M059J (cell line): ENCODE measurements at regions not wholly inside any gene's neighbourhood (a gene's known extent, or its start where the extent isn't known, plus 50 kb on each side); places are given as distances from the start of the nearest gene placed in this dataset.
"Not testable (repeated sequence)": the region's sequence is repeated elsewhere in the genome, so short reads cannot be mapped to it uniquely, and the experiment has no call there.

Experiments
- DNase-seq: peaks from one replicate; pipeline ENCODE4 v3.0.0-alpha.2; 2012; ENCODE audit warnings: low read depth

DNA sequence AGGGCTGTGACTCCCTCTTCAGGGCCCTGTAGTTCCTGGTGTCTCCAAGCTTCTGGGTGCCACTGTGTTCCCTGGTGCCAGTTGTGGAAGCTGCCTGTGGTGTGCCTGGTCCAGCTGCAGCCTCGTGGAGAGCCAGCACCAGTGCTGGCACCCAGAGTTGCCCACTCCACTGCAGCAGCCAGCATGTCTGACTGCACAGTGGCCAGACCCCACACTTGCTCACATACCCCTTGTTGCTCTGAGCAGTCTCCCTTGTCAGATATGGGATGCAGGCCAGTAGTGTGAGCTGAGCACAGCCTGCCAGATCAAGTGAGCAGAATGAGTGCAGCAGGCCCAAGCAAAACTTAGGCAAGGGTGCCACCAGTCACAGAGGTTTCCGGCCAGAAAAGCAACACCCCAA lies 108.6 kb downstream of the ZMAT1 start:
- no peak for DNase-seq

DNA sequence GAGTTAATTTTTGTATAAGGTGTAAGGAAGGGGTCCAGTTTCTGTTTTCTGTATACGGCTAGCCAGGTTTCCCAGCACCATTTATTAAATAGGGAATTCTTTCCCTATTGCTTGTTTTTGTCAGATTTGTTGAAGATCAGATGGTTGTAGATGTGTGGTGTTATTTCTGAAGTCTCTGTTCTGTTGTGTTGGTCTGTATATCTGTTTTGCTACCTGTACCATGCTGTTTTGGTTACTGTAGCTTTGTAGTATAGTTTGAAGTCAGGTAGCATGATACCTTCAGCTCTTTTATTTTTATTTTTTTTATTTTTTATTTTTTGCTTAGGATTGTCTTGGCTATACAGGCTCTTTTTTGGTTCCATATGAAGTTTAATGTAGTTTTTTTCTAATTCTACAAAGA lies 114.1 kb downstream of the ZMAT1 start:
- DNase-seq, result not testable (repeated sequence)

DNA sequence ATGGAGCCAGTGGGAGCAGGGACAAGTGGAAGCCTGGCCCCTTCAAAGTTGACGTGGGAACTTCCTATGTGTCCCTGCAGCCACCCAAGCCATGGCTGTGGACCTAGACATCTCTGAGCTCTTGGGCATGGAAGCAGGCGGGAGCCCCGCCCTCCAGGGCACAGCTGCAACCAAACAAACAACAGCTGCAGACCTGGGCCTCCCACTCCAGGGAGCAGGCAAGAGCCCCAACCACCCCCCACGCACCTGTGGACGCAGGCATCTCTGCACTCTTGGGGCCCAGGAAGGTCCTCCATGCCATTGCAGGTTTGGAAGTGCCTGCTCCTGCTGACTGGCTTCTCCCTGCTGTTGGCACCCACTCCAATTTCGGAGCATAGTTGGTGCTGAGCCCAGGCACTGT lies 118.6 kb downstream of the ZMAT1 start:
- DNase-seq, result no peak

DNA sequence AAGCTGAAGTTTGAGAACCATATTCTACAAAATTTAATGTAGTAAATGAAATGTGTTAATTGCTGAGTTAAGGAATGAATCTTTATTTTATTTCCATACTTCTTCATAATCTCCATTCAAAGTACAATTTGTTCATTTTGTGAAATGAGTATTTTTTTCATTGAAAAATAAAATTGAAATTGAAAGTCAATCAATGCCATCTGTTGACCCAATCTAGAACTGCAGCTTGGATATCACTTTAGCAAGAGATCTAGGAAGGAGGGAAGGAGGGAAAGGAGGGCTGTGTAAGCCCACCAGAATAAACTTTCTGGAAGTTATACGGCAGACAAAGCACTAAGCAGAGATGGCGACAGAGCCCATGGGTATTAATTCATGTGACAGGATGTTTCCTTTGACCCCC lies 128.4 kb downstream of the ZMAT1 start:
- DNase-seq, result no peak

DNA sequence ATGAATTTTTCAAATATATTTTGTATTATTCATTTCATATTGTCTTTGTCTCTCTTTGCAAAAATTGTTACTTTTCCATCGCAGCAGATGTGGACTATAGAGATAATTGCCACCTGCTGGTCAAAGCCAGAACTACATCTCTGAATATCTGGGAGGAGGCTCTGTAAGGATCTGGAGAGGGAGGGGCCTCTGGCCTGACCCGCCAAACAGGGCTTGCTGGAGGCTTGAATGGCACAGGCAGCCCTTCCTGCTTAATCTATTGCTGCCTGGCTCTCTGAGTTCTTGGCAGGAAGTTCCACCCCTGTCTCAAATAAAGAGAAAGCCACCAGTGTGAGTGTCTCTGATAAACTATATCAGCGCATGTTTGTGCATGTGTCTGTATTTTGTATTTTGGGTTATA lies 132.4 kb downstream of the ZMAT1 start:
- peak; percentile 90 for DNase-seq

DNA sequence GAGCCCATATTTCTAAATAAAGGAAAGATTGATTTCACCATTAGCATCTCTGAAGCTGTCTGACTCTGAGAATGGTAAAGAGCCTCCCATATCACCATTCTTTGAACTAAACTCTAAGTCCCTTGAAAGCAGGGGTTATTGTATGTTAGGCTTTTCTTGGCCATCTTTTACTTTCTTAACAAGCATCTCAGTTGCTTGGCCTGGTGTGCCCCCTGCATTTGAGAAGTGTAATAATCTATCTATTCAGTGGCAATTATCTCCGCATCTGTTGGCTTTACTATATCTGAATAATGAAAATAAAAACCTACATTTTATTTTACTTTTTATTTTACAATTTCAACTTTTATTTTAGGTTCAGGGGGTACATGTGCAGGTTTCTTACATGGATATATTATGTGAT lies 128.3 kb upstream of the ARMCX2 start:
- no peak for DNase-seq

DNA sequence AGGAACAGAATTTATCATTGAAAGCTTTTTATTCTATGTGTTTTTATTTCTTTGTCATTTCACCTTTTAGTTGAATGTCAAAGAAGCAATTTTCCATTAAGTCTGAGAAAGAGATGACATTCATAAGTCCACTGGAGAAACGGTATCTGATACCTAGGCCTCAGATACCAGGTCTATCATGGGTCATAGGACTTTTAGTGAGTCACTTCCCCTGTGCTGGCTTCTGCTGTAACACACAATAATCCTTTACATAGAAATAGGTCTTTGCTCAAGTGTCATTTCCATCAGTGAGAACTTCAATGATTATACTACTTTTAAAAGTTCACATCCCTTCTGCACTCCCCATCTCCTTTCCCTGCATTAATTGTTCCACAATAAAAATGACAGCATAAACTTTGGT lies 125.5 kb upstream of the ARMCX2 start:
- DNase-seq, result peak; percentile 26

DNA sequence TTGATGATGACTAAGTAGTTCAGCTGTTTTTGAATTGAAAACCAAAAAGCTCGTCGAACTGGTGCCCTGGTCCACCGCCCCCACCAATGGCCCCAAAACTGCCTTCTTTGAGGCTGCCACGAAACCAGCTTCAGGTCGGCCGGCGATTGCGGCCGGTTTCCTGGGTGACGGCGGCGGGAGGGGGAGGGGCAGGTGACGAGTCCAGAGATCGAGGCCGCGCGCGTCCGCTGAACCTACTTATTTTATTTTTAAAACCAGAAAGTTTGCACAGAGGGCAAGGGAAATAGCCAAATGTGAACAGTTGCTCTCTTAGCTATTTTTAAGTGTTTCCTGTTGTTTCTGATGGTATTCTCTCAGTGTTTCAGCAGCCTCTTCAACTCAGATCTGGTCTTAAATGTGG lies 120.8 kb upstream of the ARMCX2 start:
- DNase-seq, result not testable (repeated sequence)

DNA sequence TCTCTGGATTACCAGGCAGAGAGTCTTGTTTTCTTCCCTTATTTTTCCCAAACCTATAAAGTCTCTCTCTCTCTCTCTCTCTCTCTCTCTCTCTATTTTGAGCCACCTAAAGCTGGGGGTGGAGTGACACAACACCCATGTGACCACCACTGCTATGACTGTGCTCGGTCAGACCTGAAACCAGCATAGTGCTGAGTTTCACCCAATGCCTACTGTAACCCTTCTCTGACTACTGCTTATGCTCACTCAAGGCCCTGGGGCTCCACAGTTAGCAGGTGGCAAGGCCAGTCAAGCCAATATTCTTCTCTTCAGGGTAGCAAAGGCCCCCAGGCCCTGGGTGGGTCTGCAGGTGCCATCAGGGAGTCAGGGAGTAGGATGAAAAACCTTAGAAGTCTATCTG lies 114.7 kb upstream of the ARMCX2 start:
- no peak for DNase-seq

DNA sequence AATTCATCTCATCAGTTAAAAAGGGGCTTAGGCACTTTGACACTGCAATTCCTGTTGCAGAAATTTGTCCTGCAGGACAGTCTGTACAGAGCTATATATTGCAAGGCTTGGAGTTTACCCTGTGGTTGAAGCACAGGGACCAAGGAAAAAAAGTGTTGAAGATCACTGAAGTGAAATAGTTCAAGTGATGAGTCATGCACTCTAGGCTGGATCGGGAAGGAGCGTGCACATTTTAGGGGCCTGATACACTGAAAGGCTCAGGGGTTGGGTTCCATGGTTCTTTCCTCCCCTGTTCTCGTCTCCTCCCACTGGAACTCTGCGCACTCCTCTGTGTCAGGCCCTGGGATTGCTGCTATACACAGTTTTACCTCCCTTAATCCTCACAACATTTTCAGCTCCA lies 104.9 kb upstream of the ARMCX2 start:
- DNase-seq, result peak; percentile 28

DNA sequence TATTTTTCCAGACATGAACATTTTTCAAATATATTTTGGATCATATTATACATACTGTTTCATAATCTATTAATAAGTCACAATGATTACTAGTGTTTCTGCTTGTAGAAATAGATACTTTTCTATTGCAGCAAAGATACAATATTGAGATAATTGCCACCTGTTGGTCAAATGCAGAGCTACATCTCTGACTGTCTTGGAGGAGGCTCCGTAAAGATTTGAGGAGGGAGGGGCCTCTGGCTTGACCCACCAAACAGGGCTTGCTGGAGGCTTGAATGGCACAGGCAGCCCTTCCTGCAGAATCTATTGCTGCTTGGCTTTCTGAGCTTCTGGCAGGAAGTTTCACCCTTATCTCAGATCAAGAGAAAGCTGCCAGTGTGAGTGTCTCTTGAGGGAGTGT lies 99.3 kb upstream of the ARMCX2 start:
- peak; percentile 48 for DNase-seq

DNA sequence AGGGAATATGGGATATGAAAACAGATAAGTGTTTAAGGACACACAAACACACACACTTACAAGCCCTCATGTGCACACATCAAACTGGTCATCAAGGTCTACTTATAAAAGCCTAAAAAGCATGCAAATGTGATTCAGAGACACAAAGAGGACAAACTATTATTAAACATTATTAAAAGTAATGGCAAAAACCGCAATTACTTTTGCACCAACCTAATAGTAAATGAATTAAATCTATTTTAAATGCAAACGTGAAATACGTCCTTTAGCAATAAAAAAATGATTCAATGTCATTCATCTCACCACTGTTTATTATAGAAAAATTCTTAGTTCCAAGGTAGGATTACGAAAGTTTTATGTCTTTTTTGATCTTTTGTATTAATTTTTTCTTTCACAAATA lies 91.1 kb upstream of the ARMCX2 start:
- DNase-seq, result no peak

DNA sequence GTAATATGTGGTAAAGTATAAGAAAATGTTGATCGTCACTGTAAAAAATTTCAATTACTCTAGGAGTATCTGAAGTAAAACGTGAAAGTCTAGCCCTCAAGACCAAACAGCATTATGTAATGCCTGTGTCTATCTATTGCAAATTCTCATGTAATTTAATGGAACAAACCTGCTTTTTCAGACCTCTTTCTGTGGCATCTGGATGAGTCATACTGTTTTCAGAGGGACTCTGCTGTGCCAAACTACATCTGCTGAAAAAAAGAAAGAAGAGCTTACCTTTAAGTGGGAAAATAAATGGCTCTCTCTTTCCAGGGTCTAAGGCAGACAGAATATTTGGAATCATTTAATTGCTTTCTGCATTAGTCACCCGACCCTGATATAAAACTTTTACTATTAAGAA lies 89.8 kb upstream of the ARMCX2 start:
- DNase-seq, result peak; percentile 11

DNA sequence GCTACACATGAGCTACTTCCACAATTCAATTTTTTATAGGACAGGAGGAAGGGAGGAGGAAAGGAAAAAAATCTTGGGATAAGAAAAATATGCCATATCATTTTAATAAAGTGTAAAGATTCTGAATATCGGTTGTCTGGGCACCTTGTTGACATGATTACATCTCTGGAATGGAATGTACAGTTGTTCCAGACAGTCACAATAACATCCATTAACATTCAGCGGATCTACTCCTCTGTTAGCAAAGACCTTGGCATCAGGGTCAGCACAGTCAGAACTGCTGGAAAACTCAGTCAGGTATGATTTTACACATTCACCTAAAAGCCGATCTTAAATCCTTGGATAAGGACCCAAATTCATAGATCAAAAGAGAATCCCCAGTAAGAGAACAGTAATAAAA lies 85.4 kb upstream of the ARMCX2 start:
- DNase-seq, result no peak

DNA sequence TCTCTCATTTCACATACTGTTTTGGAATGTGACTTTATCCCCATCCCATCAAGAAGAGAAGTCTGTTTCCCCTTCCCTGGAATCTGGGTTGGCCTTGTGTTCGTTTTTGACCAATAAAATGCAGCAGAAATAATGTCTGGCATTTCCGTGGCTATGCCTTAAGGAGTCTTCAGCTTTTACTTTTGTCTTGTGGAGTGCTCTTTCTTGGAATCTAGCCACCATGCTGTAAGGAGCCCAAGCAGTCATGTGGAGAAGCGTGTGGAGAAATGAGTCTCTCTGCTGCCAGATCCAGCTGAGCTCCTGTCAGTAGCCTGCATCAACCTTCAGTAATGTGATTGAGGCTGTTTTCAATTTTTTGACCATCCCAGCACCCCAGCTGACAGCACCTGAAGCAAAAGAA lies 84.4 kb upstream of the ARMCX2 start:
- DNase-seq, result no peak

DNA sequence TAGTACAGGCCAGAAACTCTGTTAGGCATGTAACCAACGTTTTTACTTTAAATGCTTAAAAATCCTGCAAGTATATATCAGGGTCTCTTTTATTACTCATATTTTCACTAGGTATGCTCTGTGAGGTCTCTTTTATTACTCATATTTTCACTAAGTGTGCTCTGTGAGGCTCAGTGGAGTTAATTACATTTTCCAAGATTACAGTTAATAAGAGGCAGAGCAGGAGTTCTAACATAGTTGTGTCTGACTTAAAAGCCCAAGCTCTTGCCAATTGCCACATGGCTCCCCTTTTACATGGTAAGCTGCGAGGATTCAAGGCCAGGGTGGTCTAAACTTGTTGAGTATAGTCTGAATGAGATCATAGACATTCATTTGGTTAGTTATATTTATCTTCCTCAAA lies 81.0 kb upstream of the ARMCX2 start:
- no peak for DNase-seq

DNA sequence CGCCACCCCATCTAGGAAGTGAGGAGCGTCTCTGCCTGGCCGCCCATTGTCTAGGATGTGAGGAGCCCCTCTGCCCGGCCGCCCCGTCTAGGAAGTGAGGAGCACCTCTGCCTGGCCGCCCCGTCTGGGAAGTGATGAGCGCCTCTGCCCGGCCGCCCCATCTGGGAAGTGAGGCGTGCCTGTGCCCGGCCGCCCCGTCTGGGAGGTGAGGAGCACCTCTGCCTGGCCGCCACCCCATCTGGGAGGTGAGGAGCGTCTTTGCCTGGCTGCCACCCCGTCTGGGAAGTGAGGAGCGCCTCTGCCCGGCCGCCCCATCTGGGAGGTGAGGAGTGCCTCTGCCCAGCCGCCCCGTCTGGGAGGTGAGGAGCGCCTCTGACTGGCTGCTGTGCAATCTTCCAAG lies 79.2 kb upstream of the ARMCX2 start:
- DNase-seq, result not testable (repeated sequence)

DNA sequence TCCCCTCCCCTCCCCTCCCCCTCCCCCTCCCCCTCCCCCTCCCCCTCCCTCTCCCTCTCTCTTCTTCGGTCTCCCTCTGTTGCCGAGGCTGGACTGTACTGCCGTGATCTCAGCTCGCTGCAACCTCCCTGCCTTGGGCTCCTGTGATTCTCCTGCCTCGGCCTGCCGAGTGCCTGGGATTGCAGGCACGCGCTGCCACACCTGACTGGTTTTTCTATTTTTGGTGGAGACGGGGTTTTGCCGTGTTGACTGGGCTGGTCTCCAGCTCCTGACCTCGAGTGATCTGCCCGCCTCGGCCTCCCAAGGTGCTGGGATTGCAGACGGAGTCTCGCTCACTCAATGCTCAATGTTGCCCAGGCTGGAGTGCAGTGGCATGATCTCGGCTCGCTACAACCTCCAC lies 78.8 kb upstream of the ARMCX2 start:
- DNase-seq, result not testable (repeated sequence)

DNA sequence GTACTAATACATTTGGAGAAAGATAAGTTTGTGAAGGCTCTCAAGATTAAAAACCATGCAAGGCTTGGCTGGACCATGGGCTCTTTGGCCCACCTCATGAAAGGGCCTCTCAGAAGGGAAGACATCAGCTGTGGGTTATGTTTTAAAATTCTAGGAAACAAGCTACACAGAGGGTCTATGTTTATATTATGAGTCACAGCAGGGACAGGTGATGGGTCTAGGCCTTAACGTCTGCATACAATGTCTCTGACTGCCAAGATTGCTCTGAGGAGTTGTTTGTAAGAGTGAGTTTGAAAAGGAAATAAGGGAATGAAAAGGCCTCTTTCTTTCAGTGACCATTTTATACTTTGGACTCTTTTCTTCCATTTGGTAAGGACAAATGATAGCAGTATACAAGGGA lies 77.0 kb upstream of the ARMCX2 start:
- DNase-seq, result no peak

DNA sequence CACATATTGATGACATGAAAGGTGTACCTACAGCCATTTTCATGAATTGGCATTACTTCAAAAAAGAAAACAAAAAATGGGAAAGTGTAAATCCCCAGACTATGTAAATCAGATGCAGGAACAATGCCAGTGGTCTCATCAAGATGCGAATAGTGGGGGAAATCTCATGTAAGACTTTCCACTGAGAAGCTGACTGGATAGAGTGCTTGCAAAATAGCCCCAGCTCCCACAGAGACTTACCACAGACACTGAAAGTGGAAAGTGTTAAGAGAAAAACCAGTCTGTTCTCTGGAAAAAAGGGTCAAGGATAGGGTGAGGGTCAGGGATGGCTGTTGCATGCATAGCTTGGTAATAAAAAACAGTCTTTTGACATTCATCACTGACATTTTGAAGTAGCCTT lies 73.2 kb upstream of the ARMCX2 start:
- no peak for DNase-seq

DNA sequence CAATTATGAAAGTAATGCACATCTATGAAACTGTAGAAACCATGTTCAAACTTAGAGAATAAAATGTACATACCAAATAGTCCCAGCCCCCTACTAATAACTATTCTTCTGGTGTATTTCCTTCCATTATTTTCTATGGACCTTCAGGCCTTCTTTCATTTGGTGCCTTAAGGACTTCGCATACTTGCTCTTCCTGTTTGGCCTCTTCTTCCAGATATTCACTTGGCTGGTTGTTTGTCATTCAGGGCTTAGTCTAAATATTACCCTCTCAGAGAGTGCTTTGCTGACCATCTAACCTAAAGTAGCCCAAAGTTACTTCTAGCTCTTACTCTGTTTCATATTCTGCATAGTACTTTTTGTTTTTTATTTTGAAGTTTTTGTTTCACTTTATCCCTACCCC lies 70.3 kb upstream of the ARMCX2 start:
- no peak for DNase-seq
